ENCODE measurements at regions not wholly inside any gene's neighbourhood (a gene's known extent, or its start where the extent isn't known, plus 50 kb on each side); places are given as distances from the start of the nearest gene placed in this dataset.

- Mint-ChIP-seq H3K9me3 (peaks cover 0 to 4% of the 10 kb centered on the region in 2 donors), H3K4me3 (no peak overlapping the region)
These were observed 145.2 kb downstream of the RFC3 start for GRCh38 chr13:33963134-33963533.

GRCh38 chr13:33963895-33964294 is 145.9 kb downstream of the RFC3 start:
- Mint-ChIP-seq H3K27ac (no peak overlapping the region), H3K9me3 (peaks cover 0 to 4% of the 10 kb centered on the region in 2 donors), H3K4me3 (no peak overlapping the region), H3K27me3 (no peaks in the 10 kb centered on the region), H3K4me1 (ENCODE audit: low read depth in 2 of 2) (no peaks in the 10 kb centered on the region), H3K36me3 (ENCODE audit: insufficient read depth) (no peaks in the 10 kb centered on the region)
- no peak for DNase-seq
- ATAC-seq (replicated peaks): no peak

More at GRCh38 chr13:33963134-33963533, 145.2 kb downstream of the RFC3 start:
- no peaks in the 10 kb centered on the region for H3K4me1 Mint-ChIP-seq (ENCODE audit: low read depth in 2 of 2)
- no peak for DNase-seq
- no peaks in the 10 kb centered on the region for H3K36me3 Mint-ChIP-seq (ENCODE audit: insufficient read depth)
- no peak for ATAC-seq (replicated peaks)
- H3K27me3 Mint-ChIP-seq: no peaks in the 10 kb centered on the region
- H3K27ac Mint-ChIP-seq: no peak overlapping the region

GRCh38 chr13:33968520-33969507 is 150.9 kb downstream of the RFC3 start:
- no peaks in the 10 kb centered on the region for H3K27me3 Mint-ChIP-seq
- ATAC-seq (replicated peaks) (no peak), DNase-seq (no peak)
- H3K9me3 Mint-ChIP-seq: peaks cover 0 to 4% of the 10 kb centered on the region in 2 donors
- no peak overlapping the region for H3K4me3 Mint-ChIP-seq
- H3K27ac Mint-ChIP-seq: no peak overlapping the region
- no peaks in the 10 kb centered on the region for H3K4me1 Mint-ChIP-seq (ENCODE audit: low read depth in 2 of 2)
- no peaks in the 10 kb centered on the region for H3K36me3 Mint-ChIP-seq (ENCODE audit: insufficient read depth)

GRCh38 chr13:33970746-33971561 is 153.0 kb downstream of the RFC3 start:
- no peaks in the 10 kb centered on the region for H3K36me3 Mint-ChIP-seq (ENCODE audit: insufficient read depth)
- no peaks in the 10 kb centered on the region for H3K4me1 Mint-ChIP-seq (ENCODE audit: low read depth in 2 of 2)
- no peak overlapping the region for H3K27ac Mint-ChIP-seq
- DNase-seq (no peak), ATAC-seq (replicated peaks) (no peak)
- H3K4me3 Mint-ChIP-seq: no peak overlapping the region
- H3K9me3 Mint-ChIP-seq: no peaks in the 10 kb centered on the region
- H3K27me3 Mint-ChIP-seq: no peaks in the 10 kb centered on the region

GRCh38 chr13:33971562-33971819 is 153.5 kb downstream of the RFC3 start:
- H3K4me1 Mint-ChIP-seq (ENCODE audit: low read depth in 2 of 2): no peaks in the 10 kb centered on the region
- DNase-seq (no peak), ATAC-seq (replicated peaks) (no peak)
- no peak overlapping the region for H3K27ac Mint-ChIP-seq
- no peaks in the 10 kb centered on the region for H3K9me3 Mint-ChIP-seq
- no peaks in the 10 kb centered on the region for H3K36me3 Mint-ChIP-seq (ENCODE audit: insufficient read depth)
- no peak overlapping the region for H3K4me3 Mint-ChIP-seq
- H3K27me3 Mint-ChIP-seq: no peaks in the 10 kb centered on the region

- no peak overlapping the region for H3K27ac Mint-ChIP-seq
- H3K4me1 Mint-ChIP-seq (ENCODE audit: low read depth in 2 of 2): no peaks in the 10 kb centered on the region
- H3K36me3 Mint-ChIP-seq (ENCODE audit: insufficient read depth): no peaks in the 10 kb centered on the region
- DNase-seq: no peak
- H3K4me3 Mint-ChIP-seq: no peak overlapping the region
- H3K9me3 Mint-ChIP-seq: no peaks in the 10 kb centered on the region
- H3K27me3 Mint-ChIP-seq: no peaks in the 10 kb centered on the region
- ATAC-seq (replicated peaks): no peak
These were observed 155.2 kb downstream of the RFC3 start for GRCh38 chr13:33973194-33973593.

GRCh38 chr13:33976965-33977364 is 159.0 kb downstream of the RFC3 start:
- no peak for DNase-seq

GRCh38 chr13:33978653-33979052 is 160.7 kb downstream of the RFC3 start:
- Mint-ChIP-seq H3K9me3 (peaks cover 0 to 2% of the 10 kb centered on the region in 2 donors), H3K27ac (no peak overlapping the region), H3K36me3 (ENCODE audit: insufficient read depth) (no peaks in the 10 kb centered on the region), H3K4me1 (ENCODE audit: low read depth in 2 of 2) (no peaks in the 10 kb centered on the region), H3K27me3 (peaks cover 0 to 5% of the 10 kb centered on the region in 2 donors), H3K4me3 (no peak overlapping the region)
- ATAC-seq (replicated peaks) (no peak), DNase-seq (no peak)

More at GRCh38 chr13:33976965-33977364, 159.0 kb downstream of the RFC3 start:
- ATAC-seq (replicated peaks): no peak
- Mint-ChIP-seq H3K9me3 (peaks cover 0 to 2% of the 10 kb centered on the region in 2 donors), H3K4me3 (no peak overlapping the region), H3K36me3 (ENCODE audit: insufficient read depth) (no peaks in the 10 kb centered on the region), H3K27ac (no peak overlapping the region), H3K27me3 (peaks cover 0 to 3% of the 10 kb centered on the region in 2 donors), H3K4me1 (ENCODE audit: low read depth in 2 of 2) (no peaks in the 10 kb centered on the region)

GRCh38 chr13:33992881-33993336 is 175.0 kb downstream of the RFC3 start:
- H3K27ac Mint-ChIP-seq: no peak overlapping the region
- ATAC-seq (replicated peaks) (no peak), DNase-seq (no peak)
- H3K27me3 Mint-ChIP-seq: no peaks in the 10 kb centered on the region
- H3K9me3 Mint-ChIP-seq: peaks cover 0 to 8% of the 10 kb centered on the region in 2 donors
- H3K4me1 Mint-ChIP-seq (ENCODE audit: low read depth in 2 of 2): no peaks in the 10 kb centered on the region
- no peaks in the 10 kb centered on the region for H3K36me3 Mint-ChIP-seq (ENCODE audit: insufficient read depth)
- no peak overlapping the region for H3K4me3 Mint-ChIP-seq

- peaks cover 0 to 8% of the 10 kb centered on the region in 2 donors for H3K9me3 Mint-ChIP-seq
- H3K36me3 Mint-ChIP-seq (ENCODE audit: insufficient read depth): no peaks in the 10 kb centered on the region
- H3K27ac Mint-ChIP-seq: no peak overlapping the region
- H3K4me1 Mint-ChIP-seq (ENCODE audit: low read depth in 2 of 2): no peaks in the 10 kb centered on the region
- ATAC-seq (replicated peaks): no peak
- H3K4me3 Mint-ChIP-seq: no peak overlapping the region
- H3K27me3 Mint-ChIP-seq: no peaks in the 10 kb centered on the region
- DNase-seq: no peak
These were observed 176.2 kb downstream of the RFC3 start for GRCh38 chr13:33994198-33994597.

GRCh38 chr13:33994826-33995502 is 177.0 kb downstream of the RFC3 start:
- H3K27me3 Mint-ChIP-seq: no peaks in the 10 kb centered on the region
- no peak for DNase-seq

GRCh38 chr13:33996636-33997035 is 178.7 kb downstream of the RFC3 start:
- ATAC-seq (replicated peaks) (no peak), DNase-seq (no peak)
- H3K9me3 Mint-ChIP-seq: peaks cover 0 to 8% of the 10 kb centered on the region in 2 donors
- no peaks in the 10 kb centered on the region for H3K4me1 Mint-ChIP-seq (ENCODE audit: low read depth in 2 of 2)
- no peak overlapping the region for H3K4me3 Mint-ChIP-seq
- H3K27me3 Mint-ChIP-seq: no peaks in the 10 kb centered on the region
- no peak overlapping the region for H3K27ac Mint-ChIP-seq
- no peaks in the 10 kb centered on the region for H3K36me3 Mint-ChIP-seq (ENCODE audit: insufficient read depth)

More at GRCh38 chr13:33994826-33995502, 177.0 kb downstream of the RFC3 start:
- Mint-ChIP-seq H3K27ac (no peak overlapping the region), H3K36me3 (ENCODE audit: insufficient read depth) (no peaks in the 10 kb centered on the region), H3K4me3 (no peak overlapping the region), H3K9me3 (peaks cover 0 to 8% of the 10 kb centered on the region in 2 donors), H3K4me1 (ENCODE audit: low read depth in 2 of 2) (no peaks in the 10 kb centered on the region)
- no peak for ATAC-seq (replicated peaks)

- Mint-ChIP-seq H3K4me1 (ENCODE audit: low read depth in 2 of 2) (no peaks in the 10 kb centered on the region), H3K27ac (no peak overlapping the region), H3K36me3 (ENCODE audit: insufficient read depth) (no peaks in the 10 kb centered on the region), H3K9me3 (peaks cover 0 to 8% of the 10 kb centered on the region in 2 donors), H3K27me3 (no peaks in the 10 kb centered on the region), H3K4me3 (no peak overlapping the region)
- DNase-seq (no peak), ATAC-seq (replicated peaks) (no peak)
These were observed 179.6 kb downstream of the RFC3 start for GRCh38 chr13:33997574-33997973.

Measured in effector memory CD8-positive, alpha-beta T cell (primary cell).